ENCODE measurements at regions not wholly inside any gene's neighbourhood (a gene's known extent, or its start where the extent isn't known, plus 50 kb on each side); places are given as distances from the start of the nearest gene placed in this dataset.
"Not testable (repeated sequence)": the region's sequence is repeated elsewhere in the genome, so short reads cannot be mapped to it uniquely, and the experiment has no call there.

- in situ Hi-C loops (cut with MboI) = no loop called here
- Histone ChIP-seq H3K9ac (no peak overlapping the region), H3K9me3 (ENCODE audit: low read depth) (no peaks in the 10 kb centered on the region), H3K9me2 (ENCODE audit: insufficient read depth) (no peaks in the 10 kb centered on the region), H3K36me3 (ENCODE audit: low read depth) (no peaks in the 10 kb centered on the region), H3K4me3 (no peak overlapping the region), H3K27me3 (replicated peaks; ENCODE audit: insufficient read depth) (peaks cover 18% of the 10 kb centered on the region), H3K4me2 (ENCODE audit: unreplicated experiment) (no peak overlapping the region), H4K20me1 (ENCODE audit: insufficient read depth) (no peaks in the 10 kb centered on the region), H2AFZ (no peak overlapping the region), H3F3A (ENCODE audit: insufficient read depth) (no peaks in the 10 kb centered on the region), H3K27ac (no peak overlapping the region), H3K4me1 (ENCODE audit: insufficient read depth) (no peaks in the 10 kb centered on the region), H3K79me2 (ENCODE audit: insufficient read depth) (no peaks in the 10 kb centered on the region)
- no peak for DNase-seq
- no peak for TF ChIP-seq EZH2phosphoT487 (IDR thresholded peaks at IDR 0.05; ENCODE audit: insufficient read depth, low read depth)
- 37 to 48% methylated on average over 2 of the region's 2 CpGs for whole genome bisulfite sequencing, 2 experiments (ENCODE audit: low coverage in 1 of 2, low lambda C conversion rate in 2 of 2, missing lambda C conversion rate in 2 of 2)
Observed at GRCh38 chr12:107855471-107855870, 81.0 kb downstream of the ASCL4 start.

- Histone ChIP-seq H2AFZ (no peak overlapping the region), H3K9me2 (ENCODE audit: insufficient read depth) (no peaks in the 10 kb centered on the region), H3K9ac (no peak overlapping the region), H4K20me1 (ENCODE audit: insufficient read depth) (no peaks in the 10 kb centered on the region), H3K9me3 (ENCODE audit: low read depth) (no peaks in the 10 kb centered on the region), H3F3A (ENCODE audit: insufficient read depth) (no peaks in the 10 kb centered on the region), H3K27ac (no peak overlapping the region), H3K4me1 (ENCODE audit: insufficient read depth) (no peaks in the 10 kb centered on the region), H3K27me3 (replicated peaks; ENCODE audit: insufficient read depth) (peaks cover 18% of the 10 kb centered on the region), H3K4me3 (no peak overlapping the region), H3K36me3 (ENCODE audit: low read depth) (no peaks in the 10 kb centered on the region), H3K79me2 (ENCODE audit: insufficient read depth) (no peaks in the 10 kb centered on the region), H3K4me2 (ENCODE audit: unreplicated experiment) (no peak overlapping the region)
- 31 to 35% methylated on average over 2 of the region's 2 CpGs for WGBS, 2 experiments (ENCODE audit: low coverage in 1 of 2, low lambda C conversion rate in 2 of 2, missing lambda C conversion rate in 2 of 2)
- no peak for TF ChIP-seq EZH2 (IDR thresholded peaks at IDR 0.05; ENCODE audit: insufficient read depth, poor library complexity, severe bottlenecking)
- TF ChIP-seq EZH2phosphoT487 (IDR thresholded peaks at IDR 0.05; ENCODE audit: insufficient read depth, low read depth) = no peak
- in situ Hi-C loops (cut with MboI) = no loop called here
- no peak for DNase-seq
Observed at GRCh38 chr12:107856096-107856495, 81.6 kb downstream of the ASCL4 start.

GRCh38 chr12:107857191-107857590 lies 82.7 kb downstream of the ASCL4 start:
- no peaks in the 10 kb centered on the region for H3K9me2 ChIP-seq (ENCODE audit: insufficient read depth)
- DNase-seq = no peak
- in situ Hi-C loops (cut with MboI) = no loop called here
- H3K9me3 ChIP-seq (ENCODE audit: low read depth) = no peaks in the 10 kb centered on the region
- H3K4me2 ChIP-seq (ENCODE audit: unreplicated experiment) = no peak overlapping the region
- H3K4me1 ChIP-seq (ENCODE audit: insufficient read depth) = no peaks in the 10 kb centered on the region
- H3K27ac ChIP-seq = no peak overlapping the region
- no peaks in the 10 kb centered on the region for H3F3A ChIP-seq (ENCODE audit: insufficient read depth)
- H3K9ac ChIP-seq = no peak overlapping the region
- no peak for TF ChIP-seq EZH2 (IDR thresholded peaks at IDR 0.05; ENCODE audit: insufficient read depth, poor library complexity, severe bottlenecking)
- no peak for TF ChIP-seq EZH2phosphoT487 (IDR thresholded peaks at IDR 0.05; ENCODE audit: insufficient read depth, low read depth)
- H3K27me3 ChIP-seq (replicated peaks; ENCODE audit: insufficient read depth) = peaks cover 18% of the 10 kb centered on the region
- no peak overlapping the region for H2AFZ ChIP-seq
- no peak overlapping the region for H3K4me3 ChIP-seq
- H3K36me3 ChIP-seq (ENCODE audit: low read depth) = no peaks in the 10 kb centered on the region
- H4K20me1 ChIP-seq (ENCODE audit: insufficient read depth) = no peaks in the 10 kb centered on the region
- no peaks in the 10 kb centered on the region for H3K79me2 ChIP-seq (ENCODE audit: insufficient read depth)
- 46 to 55% methylated on average over 4 of the region's 4 CpGs for WGBS, 2 experiments (ENCODE audit: low coverage in 1 of 2, low lambda C conversion rate in 2 of 2, missing lambda C conversion rate in 2 of 2)

GRCh38 chr12:107859367-107859766 lies 84.9 kb downstream of the ASCL4 start:
- in situ Hi-C loops (cut with MboI) = no loop called here
- H3K36me3 ChIP-seq (ENCODE audit: low read depth) = no peaks in the 10 kb centered on the region
- no peaks in the 10 kb centered on the region for H3F3A ChIP-seq (ENCODE audit: insufficient read depth)
- no peak overlapping the region for H2AFZ ChIP-seq
- H3K9ac ChIP-seq = no peak overlapping the region
- no peaks in the 10 kb centered on the region for H3K9me2 ChIP-seq (ENCODE audit: insufficient read depth)
- no peaks in the 10 kb centered on the region for H3K79me2 ChIP-seq (ENCODE audit: insufficient read depth)
- H3K4me1 ChIP-seq (ENCODE audit: insufficient read depth) = no peaks in the 10 kb centered on the region
- H3K4me3 ChIP-seq = no peak overlapping the region
- no peaks in the 10 kb centered on the region for H3K9me3 ChIP-seq (ENCODE audit: low read depth)
- peaks cover 11% of the 10 kb centered on the region for H3K27me3 ChIP-seq (replicated peaks; ENCODE audit: insufficient read depth)
- no peaks in the 10 kb centered on the region for H4K20me1 ChIP-seq (ENCODE audit: insufficient read depth)
- WGBS, 2 experiments (ENCODE audit: low coverage in 1 of 2, low lambda C conversion rate in 2 of 2, missing lambda C conversion rate in 2 of 2) = 4 to 7% methylated on average over 2 of the region's 2 CpGs
- TF ChIP-seq EZH2phosphoT487 (IDR thresholded peaks at IDR 0.05; ENCODE audit: insufficient read depth, low read depth) (no peak), EZH2 (IDR thresholded peaks at IDR 0.05; ENCODE audit: insufficient read depth, poor library complexity, severe bottlenecking) (no peak)
- no peak overlapping the region for H3K4me2 ChIP-seq (ENCODE audit: unreplicated experiment)
- no peak overlapping the region for H3K27ac ChIP-seq
- no peak for DNase-seq

- Histone ChIP-seq H3K79me2 (ENCODE audit: insufficient read depth) (no peaks in the 10 kb centered on the region), H3K27ac (no peak overlapping the region), H2AFZ (no peak overlapping the region), H3K4me2 (ENCODE audit: unreplicated experiment) (no peak overlapping the region), H3K4me1 (ENCODE audit: insufficient read depth) (no peaks in the 10 kb centered on the region), H3K9me3 (ENCODE audit: low read depth) (no peaks in the 10 kb centered on the region), H3F3A (ENCODE audit: insufficient read depth) (no peaks in the 10 kb centered on the region), H3K9me2 (ENCODE audit: insufficient read depth) (no peaks in the 10 kb centered on the region), H4K20me1 (ENCODE audit: insufficient read depth) (no peaks in the 10 kb centered on the region), H3K36me3 (ENCODE audit: low read depth) (no peaks in the 10 kb centered on the region), H3K4me3 (no peak overlapping the region), H3K9ac (no peak overlapping the region), H3K27me3 (replicated peaks; ENCODE audit: insufficient read depth) (peaks cover 8% of the 10 kb centered on the region)
- TF ChIP-seq EZH2 (IDR thresholded peaks at IDR 0.05; ENCODE audit: insufficient read depth, poor library complexity, severe bottlenecking) = no peak
- no peak for TF ChIP-seq EZH2phosphoT487 (IDR thresholded peaks at IDR 0.05; ENCODE audit: insufficient read depth, low read depth)
- in situ Hi-C loops (cut with MboI) = no loop called here
- 46 to 50% methylated on average over 30 to 33 of the region's 33 CpGs for WGBS, 2 experiments (ENCODE audit: low coverage in 1 of 2, low lambda C conversion rate in 2 of 2, missing lambda C conversion rate in 2 of 2)
- DNase-seq = no peak
Observed at GRCh38 chr12:107864235-107864634, 89.7 kb downstream of the ASCL4 start.

GRCh38 chr12:107864727-107865126 lies 90.2 kb downstream of the ASCL4 start:
- H3K4me1 ChIP-seq (ENCODE audit: insufficient read depth); H3K36me3 ChIP-seq (ENCODE audit: low read depth); H3K9ac ChIP-seq; DNase-seq; H3K4me3 ChIP-seq; H3K27me3 ChIP-seq (replicated peaks; ENCODE audit: insufficient read depth); H3K9me3 ChIP-seq (ENCODE audit: low read depth); H3K79me2 ChIP-seq (ENCODE audit: insufficient read depth); H3K4me2 ChIP-seq (ENCODE audit: unreplicated experiment); H4K20me1 ChIP-seq (ENCODE audit: insufficient read depth); H2AFZ ChIP-seq; H3F3A ChIP-seq (ENCODE audit: insufficient read depth); in situ Hi-C loops (cut with MboI); H3K27ac ChIP-seq; H3K9me2 ChIP-seq (ENCODE audit: insufficient read depth): not testable (repeated sequence)
- WGBS, 2 experiments (ENCODE audit: low coverage in 1 of 2, low lambda C conversion rate in 2 of 2, missing lambda C conversion rate in 2 of 2) = 60 to 61% methylated on average over 12 of the region's 12 CpGs

All from GM23248 (cell line).